ENCODE measurements at regions not wholly inside any gene's neighbourhood (a gene's known extent, or its start where the extent isn't known, plus 50 kb on each side); places are given as distances from the start of the nearest gene placed in this dataset.

DNA sequence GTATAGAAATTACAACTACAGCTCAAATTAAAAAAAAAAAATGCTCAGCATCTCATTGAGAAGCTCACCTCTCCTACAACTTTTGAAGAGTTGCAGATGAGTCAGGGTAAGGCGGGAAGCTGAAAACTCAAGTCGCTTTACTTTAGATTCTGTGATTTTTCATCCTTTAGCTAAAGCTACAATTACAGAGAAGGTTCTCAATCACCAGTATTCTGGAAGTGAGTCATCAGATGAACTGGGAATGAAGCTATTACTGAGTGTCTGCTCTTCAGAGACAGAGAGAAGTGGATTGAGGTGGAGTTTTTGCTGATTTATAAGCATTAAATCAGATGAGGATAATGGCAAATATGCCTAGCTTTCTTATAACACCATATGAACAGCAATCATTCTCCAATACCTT, 91.9 kb downstream of the TFAP2A start:
- no peak for TF ChIP-seq CTCF (IDR thresholded peaks at IDR 0.05 in 8 of 11, conservative IDR thresholded peaks at IDR 0.05 in 3 of 11)
- no peak for TF ChIP-seq POLR2AphosphoS5 (IDR thresholded peaks at IDR 0.05)

Data from spleen (tissue), 7 donors.